ENCODE measurements at regions not wholly inside any gene's neighbourhood (a gene's known extent, or its start where the extent isn't known, plus 50 kb on each side); places are given as distances from the start of the nearest gene placed in this dataset.

GRCh38 chr12:65556676-65557437 lies 267.4 kb upstream of the HMGA2 start:
- DNase-seq: peak; percentile 80

GRCh38 chr12:65557438-65558181 lies 266.7 kb upstream of the HMGA2 start:
- no peak for DNase-seq

GRCh38 chr12:65560286-65560685 lies 264.0 kb upstream of the HMGA2 start:
- no peak for DNase-seq

GRCh38 chr12:65561798-65562382 lies 262.4 kb upstream of the HMGA2 start:
- no peak for DNase-seq

- DNase-seq: no peak
Measured at GRCh38 chr12:65565601-65566560, 258.4 kb upstream of the HMGA2 start.

GRCh38 chr12:65566751-65567150 lies 257.5 kb upstream of the HMGA2 start:
- no peak for DNase-seq

- DNase-seq: no peak
Measured at GRCh38 chr12:65567820-65568219, 256.5 kb upstream of the HMGA2 start.

GRCh38 chr12:65568517-65568916 lies 255.8 kb upstream of the HMGA2 start:
- no peak for DNase-seq

- DNase-seq: no peak
Measured at GRCh38 chr12:65570451-65571130, 253.7 kb upstream of the HMGA2 start.

GRCh38 chr12:65574867-65575266 lies 249.4 kb upstream of the HMGA2 start:
- DNase-seq: no peak

- DNase-seq: no peak
Measured at GRCh38 chr12:65584016-65584415, 240.3 kb upstream of the HMGA2 start.

- no peak for DNase-seq
Measured at GRCh38 chr12:65585648-65586602, 238.4 kb upstream of the HMGA2 start.

GRCh38 chr12:65586796-65587195 lies 237.5 kb upstream of the HMGA2 start:
- no peak for DNase-seq

- no peak for DNase-seq
Measured at GRCh38 chr12:65590318-65590717, 234.0 kb upstream of the HMGA2 start.

GRCh38 chr12:65592416-65592815 lies 231.9 kb upstream of the HMGA2 start:
- DNase-seq: no peak

GRCh38 chr12:65593239-65593701 lies 231.0 kb upstream of the HMGA2 start:
- DNase-seq: no peak

GRCh38 chr12:65594409-65594808 lies 229.9 kb upstream of the HMGA2 start:
- no peak for DNase-seq

- DNase-seq: no peak
Measured at GRCh38 chr12:65595016-65595560, 229.2 kb upstream of the HMGA2 start.

- no peak for DNase-seq
Measured at GRCh38 chr12:65596514-65597091, 227.7 kb upstream of the HMGA2 start.

GRCh38 chr12:65597527-65597926 lies 226.8 kb upstream of the HMGA2 start:
- DNase-seq: no peak

Measured in activated CD4-positive, alpha-beta T cell treated with anti-CD3 and anti-CD28 coated beads for 48 hours (primary cell).